ENCODE measurements at regions not wholly inside any gene's neighbourhood (a gene's known extent, or its start where the extent isn't known, plus 50 kb on each side); places are given as distances from the start of the nearest gene placed in this dataset.
"Not testable (repeated sequence)": the region's sequence is repeated elsewhere in the genome, so short reads cannot be mapped to it uniquely, and the experiment has no call there.

GRCh38 chr3:147185781-147186180 is 220.6 kb downstream of the ZIC4 start:
- no peak overlapping the region for H3K27ac Mint-ChIP-seq (ENCODE audit: low read depth)
- H3K27me3 Mint-ChIP-seq: no peaks in the 10 kb centered on the region
- DNase-seq (ENCODE audit: low spot score in 2 of 2) (no peak), ATAC-seq (replicated peaks; ENCODE audit: extremely low read depth, poor library complexity, severe bottlenecking) (no peak)
- H3K4me1 Mint-ChIP-seq: no peaks in the 10 kb centered on the region
- H3K36me3 Mint-ChIP-seq (ENCODE audit: insufficient read depth): no peaks in the 10 kb centered on the region
- peaks cover 9% of the 10 kb centered on the region for H3K9me3 Mint-ChIP-seq
- H3K4me3 Mint-ChIP-seq: no peak overlapping the region

- ATAC-seq (replicated peaks; ENCODE audit: extremely low read depth, poor library complexity, severe bottlenecking) (no peak), DNase-seq (ENCODE audit: low spot score in 2 of 2) (no peak)
- Mint-ChIP-seq H3K4me3 (no peak overlapping the region), H3K4me1 (no peaks in the 10 kb centered on the region), H3K27ac (ENCODE audit: low read depth) (no peak overlapping the region), H3K27me3 (no peaks in the 10 kb centered on the region), H3K36me3 (ENCODE audit: insufficient read depth) (no peaks in the 10 kb centered on the region), H3K9me3 (peaks cover 9% of the 10 kb centered on the region)
Observed at GRCh38 chr3:147184794-147185193, 221.5 kb downstream of the ZIC4 start.

GRCh38 chr3:147173257-147173656 is 233.1 kb downstream of the ZIC4 start:
- Mint-ChIP-seq H3K9me3 (peaks cover 8% of the 10 kb centered on the region), H3K27ac (ENCODE audit: low read depth) (no peak overlapping the region), H3K36me3 (ENCODE audit: insufficient read depth) (no peaks in the 10 kb centered on the region), H3K4me1 (no peaks in the 10 kb centered on the region), H3K27me3 (no peaks in the 10 kb centered on the region), H3K4me3 (no peak overlapping the region)
- no peak for ATAC-seq (replicated peaks; ENCODE audit: extremely low read depth, poor library complexity, severe bottlenecking)
- DNase-seq (ENCODE audit: low spot score in 2 of 2): no peak

- Mint-ChIP-seq H3K9me3 (peaks cover 5% of the 10 kb centered on the region), H3K4me3 (no peak overlapping the region), H3K4me1 (no peaks in the 10 kb centered on the region), H3K27me3 (no peaks in the 10 kb centered on the region), H3K27ac (ENCODE audit: low read depth) (no peak overlapping the region), H3K36me3 (ENCODE audit: insufficient read depth) (no peaks in the 10 kb centered on the region)
- ATAC-seq (replicated peaks; ENCODE audit: extremely low read depth, poor library complexity, severe bottlenecking): no peak
- no peak for DNase-seq (ENCODE audit: low spot score in 2 of 2)
Observed at GRCh38 chr3:147162743-147163142, 243.6 kb downstream of the ZIC4 start.

GRCh38 chr3:147161833-147162232 is 244.5 kb downstream of the ZIC4 start:
- no peaks in the 10 kb centered on the region for H3K4me1 Mint-ChIP-seq
- DNase-seq (ENCODE audit: low spot score in 2 of 2) (no peak), ATAC-seq (replicated peaks; ENCODE audit: extremely low read depth, poor library complexity, severe bottlenecking) (no peak)
- no peaks in the 10 kb centered on the region for H3K27me3 Mint-ChIP-seq
- H3K36me3 Mint-ChIP-seq (ENCODE audit: insufficient read depth): no peaks in the 10 kb centered on the region
- no peak overlapping the region for H3K4me3 Mint-ChIP-seq
- H3K9me3 Mint-ChIP-seq: peaks cover 9% of the 10 kb centered on the region
- H3K27ac Mint-ChIP-seq (ENCODE audit: low read depth): no peak overlapping the region

GRCh38 chr3:147160984-147161383 is 245.4 kb downstream of the ZIC4 start:
- Mint-ChIP-seq H3K27ac (ENCODE audit: low read depth) (no peak overlapping the region), H3K4me3 (no peak overlapping the region), H3K9me3 (peaks cover 14% of the 10 kb centered on the region), H3K27me3 (no peaks in the 10 kb centered on the region), H3K36me3 (ENCODE audit: insufficient read depth) (no peaks in the 10 kb centered on the region), H3K4me1 (no peaks in the 10 kb centered on the region)
- DNase-seq (ENCODE audit: low spot score in 2 of 2): no peak
- no peak for ATAC-seq (replicated peaks; ENCODE audit: extremely low read depth, poor library complexity, severe bottlenecking)

GRCh38 chr3:147159141-147159540 is 247.2 kb downstream of the ZIC4 start:
- H3K4me1 Mint-ChIP-seq: no peaks in the 10 kb centered on the region
- ATAC-seq (replicated peaks; ENCODE audit: extremely low read depth, poor library complexity, severe bottlenecking) (no peak), DNase-seq (ENCODE audit: low spot score in 2 of 2) (no peak)
- H3K9me3 Mint-ChIP-seq: peaks cover 17% of the 10 kb centered on the region
- no peaks in the 10 kb centered on the region for H3K36me3 Mint-ChIP-seq (ENCODE audit: insufficient read depth)
- H3K27ac Mint-ChIP-seq (ENCODE audit: low read depth): no peak overlapping the region
- H3K4me3 Mint-ChIP-seq: no peak overlapping the region
- no peaks in the 10 kb centered on the region for H3K27me3 Mint-ChIP-seq

- Mint-ChIP-seq H3K9me3 (peaks cover 17% of the 10 kb centered on the region), H3K27me3 (no peaks in the 10 kb centered on the region), H3K4me3 (no peak overlapping the region), H3K4me1 (no peaks in the 10 kb centered on the region), H3K27ac (ENCODE audit: low read depth) (no peak overlapping the region), H3K36me3 (ENCODE audit: insufficient read depth) (no peaks in the 10 kb centered on the region)
- DNase-seq (ENCODE audit: low spot score in 2 of 2) (no peak), ATAC-seq (replicated peaks; ENCODE audit: extremely low read depth, poor library complexity, severe bottlenecking) (no peak)
Observed at GRCh38 chr3:147157631-147158030, 248.7 kb downstream of the ZIC4 start.

GRCh38 chr3:147154988-147155387 is 251.4 kb downstream of the ZIC4 start:
- ATAC-seq (replicated peaks; ENCODE audit: extremely low read depth, poor library complexity, severe bottlenecking); H3K4me3 Mint-ChIP-seq: not testable (repeated sequence)
- peaks cover 17% of the 10 kb centered on the region for H3K9me3 Mint-ChIP-seq

GRCh38 chr3:147153830-147154539 is 252.4 kb downstream of the ZIC4 start:
- H3K36me3 Mint-ChIP-seq (ENCODE audit: insufficient read depth): peaks cover 3% of the 10 kb centered on the region
- DNase-seq (ENCODE audit: low spot score in 2 of 2) (no peak), ATAC-seq (replicated peaks; ENCODE audit: extremely low read depth, poor library complexity, severe bottlenecking) (no peak)
- H3K27ac Mint-ChIP-seq (ENCODE audit: low read depth): no peak overlapping the region
- H3K27me3 Mint-ChIP-seq: no peaks in the 10 kb centered on the region
- no peak overlapping the region for H3K4me3 Mint-ChIP-seq
- H3K9me3 Mint-ChIP-seq: peaks cover 17% of the 10 kb centered on the region
- H3K4me1 Mint-ChIP-seq: no peaks in the 10 kb centered on the region

More at GRCh38 chr3:147154988-147155387, 251.4 kb downstream of the ZIC4 start:
- H3K4me1 Mint-ChIP-seq; DNase-seq (ENCODE audit: low spot score in 2 of 2); H3K27me3 Mint-ChIP-seq; H3K36me3 Mint-ChIP-seq (ENCODE audit: insufficient read depth); H3K27ac Mint-ChIP-seq (ENCODE audit: low read depth): not testable (repeated sequence)

- H3K9me3 Mint-ChIP-seq: peaks cover 17% of the 10 kb centered on the region
- no peaks in the 10 kb centered on the region for H3K27me3 Mint-ChIP-seq
- DNase-seq (ENCODE audit: low spot score in 2 of 2) (no peak), ATAC-seq (replicated peaks; ENCODE audit: extremely low read depth, poor library complexity, severe bottlenecking) (no peak)
- no peak overlapping the region for H3K27ac Mint-ChIP-seq (ENCODE audit: low read depth)
- no peaks in the 10 kb centered on the region for H3K4me1 Mint-ChIP-seq
- H3K36me3 Mint-ChIP-seq (ENCODE audit: insufficient read depth): peaks cover 3% of the 10 kb centered on the region
- no peak overlapping the region for H3K4me3 Mint-ChIP-seq
Observed at GRCh38 chr3:147152476-147152875, 253.9 kb downstream of the ZIC4 start.

- H3K4me1 Mint-ChIP-seq: no peaks in the 10 kb centered on the region
- no peak for DNase-seq (ENCODE audit: low spot score in 2 of 2)
- H3K27ac Mint-ChIP-seq (ENCODE audit: low read depth): no peak overlapping the region
- H3K9me3 Mint-ChIP-seq: peaks cover 23% of the 10 kb centered on the region
- H3K27me3 Mint-ChIP-seq: no peaks in the 10 kb centered on the region
- no peak overlapping the region for H3K4me3 Mint-ChIP-seq
- no peak for ATAC-seq (replicated peaks; ENCODE audit: extremely low read depth, poor library complexity, severe bottlenecking)
- H3K36me3 Mint-ChIP-seq (ENCODE audit: insufficient read depth): peaks cover 2% of the 10 kb centered on the region
Observed at GRCh38 chr3:147141516-147142288, 264.6 kb downstream of the ZIC4 start.

- Mint-ChIP-seq H3K27ac (ENCODE audit: low read depth) (no peak overlapping the region), H3K4me3 (no peak overlapping the region), H3K27me3 (no peaks in the 10 kb centered on the region), H3K9me3 (peaks cover 28% of the 10 kb centered on the region), H3K4me1 (no peaks in the 10 kb centered on the region), H3K36me3 (ENCODE audit: insufficient read depth) (peaks cover 2% of the 10 kb centered on the region)
- DNase-seq (ENCODE audit: low spot score in 2 of 2) (no peak), ATAC-seq (replicated peaks; ENCODE audit: extremely low read depth, poor library complexity, severe bottlenecking) (no peak)
Observed at GRCh38 chr3:147139341-147139740, 267.0 kb downstream of the ZIC4 start.
